HCT116 (cell line): ENCODE measurements at regions not wholly inside any gene's neighbourhood (a gene's known extent, or its start where the extent isn't known, plus 50 kb on each side); places are given as distances from the start of the nearest gene placed in this dataset.

Source experiments
- ATAC-seq: fragments of 200-7000 bp; cut with Tn5 transposase; 2 replicates; pipeline ENCODE4 v1.9.1; 2020; ENCODE audit warnings: mild to moderate bottlenecking, moderate library complexity
- BruUV-seq: library from RNA; stranded (reverse); fragments of 400-500 nt; replicated peaks from 2 replicates; lab custom pipeline; 2021; lab: Mats Ljungman, UMichigan
- CTCF ChIA-PET: fragments of 300-600 bp; sonication (Branson Sonifier 250); formaldehyde crosslinking; loops from one replicate; lab custom pipeline; 2021; ENCODE audit warnings: antibody characterized with exemption; lab: Charles Lee
- POLR2A ChIA-PET: fragments of 300-600, 350-600 bp; sonication (Branson Sonifier 250); formaldehyde crosslinking; loops from one replicate; lab custom pipeline; 2021; ENCODE audit warnings: antibody characterized with exemption; lab: Charles Lee
- RAD21 ChIA-PET, 2 experiments: fragments of 300-600 bp; sonication (Branson Sonifier 250); formaldehyde crosslinking; loops; one replicate each; lab custom pipeline; 2023; ENCODE audit warnings: low total read pairs in 2 of 2; ENCODE audit not compliant: uncharacterized antibody in 2 of 2, unreplicated experiment in 2 of 2, low non-redundant PET in 1 of 2; lab: Charles Lee
- DNase-seq: peaks from one replicate; pipeline ENCODE4 v3.0.0-alpha.2; 2010; ENCODE audit warnings: low read depth, low spot score
- H2AFZ ChIP-seq: fragments of 200-600 bp; shearing (Covaris generic), sonication (generic); 2 replicates; pipeline ENCODE4 v1.6.1; 2017; ENCODE audit warnings: low read depth, mixed run types, mixed read lengths, antibody characterized with exemption, low read length; ENCODE audit not compliant: poor library complexity, severe bottlenecking
- H3K27ac ChIP-seq: 2 replicates; pipeline ENCODE4 v1.5.1; 2012; ENCODE audit warnings: low read depth, low read length
- H3K27me3 ChIP-seq: fragments of 200-600 bp; sonication (generic); 2 replicates; pipeline ENCODE4 v1.6.1; 2016; ENCODE audit warnings: mixed run types, low read length, mixed read lengths; ENCODE audit not compliant: insufficient read depth
- H3K36me3 ChIP-seq, 2 experiments: fragments of 200-500 bp in 1 of 2; fragments of 200-600 bp in 1 of 2; sonication (Bioruptor generic) in 1 of 2; sonication (generic) in 1 of 2; 2 replicates each; pipeline versions ENCODE4 v1.5.1 to v1.6.1; 2014 to 2016; ENCODE audit warnings: low read length in 2 of 2, inconsistent platforms in 1 of 2, mixed read lengths in 1 of 2, mixed run types in 1 of 2; ENCODE audit not compliant: insufficient read depth in 2 of 2, control insufficient read depth in 1 of 2
- H3K4me1 ChIP-seq, 2 experiments: fragments of 200-600 bp in 1 of 2; sonication (generic) in 1 of 2; 2 replicates each; pipeline versions ENCODE4 v1.5.1 to v1.6.1; 2012 to 2017; ENCODE audit warnings: low read length in 2 of 2, inconsistent platforms in 1 of 2, mild to moderate bottlenecking in 1 of 2, mixed read lengths in 1 of 2, mixed run types in 1 of 2, moderate library complexity in 1 of 2; ENCODE audit not compliant: insufficient read depth in 2 of 2, control insufficient read depth in 1 of 2
- H3K4me2 ChIP-seq: fragments of 200-600 bp; sonication (generic); 2 replicates; pipeline ENCODE4 v1.6.1; 2017; ENCODE audit warnings: mixed run types, low read length, mixed read lengths
- H3K4me3 ChIP-seq, 2 experiments: fragments of 200-600 bp in 1 of 2; sonication (generic) in 1 of 2; replicated peaks in 1 of 2; 2 replicates each; pipeline ENCODE4 v1.5.1; 2011 to 2016; ENCODE audit warnings: low read length in 2 of 2, control low read depth in 1 of 2, low read depth in 1 of 2, mild to moderate bottlenecking in 1 of 2, mixed read lengths in 1 of 2, mixed run types in 1 of 2
- H3K79me2 ChIP-seq: fragments of 200-600 bp; sonication (generic); 2 replicates; pipeline ENCODE4 v1.6.1; 2017; ENCODE audit warnings: mild to moderate bottlenecking, mixed run types, low read length, moderate library complexity, mixed read lengths; ENCODE audit not compliant: insufficient read depth
- H3K9ac ChIP-seq: fragments of 200-600 bp; sonication (generic); 2 replicates; pipeline ENCODE4 v1.6.1; 2016; ENCODE audit warnings: low read length, mixed read lengths
- H3K9me2 ChIP-seq: fragments of 200-600 bp; sonication (generic), shearing (Covaris generic); 2 replicates; pipeline ENCODE4 v1.6.1; 2017; ENCODE audit warnings: mixed run types, mild to moderate bottlenecking, moderate library complexity; ENCODE audit not compliant: insufficient read depth
- H3K9me3 ChIP-seq, 2 experiments: fragments of 200-500 bp in 1 of 2; fragments of 200-600 bp in 1 of 2; sonication (Bioruptor generic) in 1 of 2; sonication (generic) in 1 of 2; 2 replicates each; pipeline ENCODE4 v1.6.1; 2014 to 2017; ENCODE audit warnings: low read length in 2 of 2, mixed read lengths in 2 of 2, inconsistent platforms in 1 of 2, low read depth in 1 of 2, mild to moderate bottlenecking in 1 of 2, mixed run types in 1 of 2, moderate library complexity in 1 of 2; ENCODE audit not compliant: control insufficient read depth in 1 of 2, insufficient read depth in 1 of 2
- H4K20me1 ChIP-seq: fragments of 200-600 bp; sonication (generic), shearing (Covaris generic); 2 replicates; pipeline ENCODE4 v1.6.1; 2017; ENCODE audit warnings: mixed run types, mild to moderate bottlenecking, moderate library complexity; ENCODE audit not compliant: insufficient read depth
- CBX3 ChIP-seq: IDR thresholded peaks from 2 replicates; pipeline ENCODE4 v1.6.1; 2012; ENCODE audit warnings: low read depth
- CEBPB ChIP-seq: IDR thresholded peaks from 2 replicates; pipeline ENCODE4 v1.6.1; 2012; ENCODE audit warnings: low read depth
- EGR1 ChIP-seq: IDR thresholded peaks from 2 replicates; pipeline ENCODE4 v1.6.1; 2012; ENCODE audit warnings: low read depth
- EZH2 ChIP-seq: fragments of 200-600 bp; sonication (generic); IDR thresholded peaks from 2 replicates; pipeline ENCODE4 v1.6.1; 2017; ENCODE audit warnings: antibody characterized with exemption, mixed run types
- EZH2phosphoT487 ChIP-seq: fragments of 200-600 bp; IDR thresholded peaks from 2 replicates; pipeline ENCODE4 v1.6.1; 2018; ENCODE audit warnings: antibody characterized with exemption, borderline replicate concordance
- JUND ChIP-seq: IDR thresholded peaks from 2 replicates; pipeline ENCODE4 v1.6.1; 2012
- POLR2A ChIP-seq: IDR thresholded peaks from 2 replicates; pipeline ENCODE4 v1.7.0; 2011; ENCODE audit warnings: borderline replicate concordance; ENCODE audit not compliant: insufficient read depth, insufficient read length; ENCODE audit errors: extremely low read depth
- RAD21 ChIP-seq: IDR thresholded peaks from 2 replicates; pipeline ENCODE4 v1.6.1; 2012; ENCODE audit warnings: low read depth, mild to moderate bottlenecking
- SIN3A ChIP-seq: IDR thresholded peaks from 2 replicates; pipeline ENCODE4 v1.6.1; 2012; ENCODE audit warnings: low read depth
- SRF ChIP-seq: IDR thresholded peaks from 2 replicates; pipeline ENCODE4 v1.6.1; 2012; ENCODE audit warnings: low read depth
- YY1 ChIP-seq: IDR thresholded peaks from 2 replicates; pipeline ENCODE4 v1.6.1; 2011; ENCODE audit warnings: low read length, low read depth, moderate library complexity, mild to moderate bottlenecking; ENCODE audit not compliant: insufficient replicate concordance; ENCODE audit errors: extremely low read depth
- ZFX ChIP-seq: fragments of 450-650 bp; IDR thresholded peaks from 2 replicates; pipeline ENCODE4 v1.6.1; 2017
- intact Hi-C: fragments of 100-400 bp; cut with micrococcal nuclease; formaldehyde crosslinking; loops from 2 replicates; pipeline ENCODE4 v1.10.0; 2022
- TF ChIP-seq, protein P1 (sequence below), 3 experiments: fragments of 200-600 bp in 1 of 3; sonication (generic) in 1 of 3; IDR thresholded peaks in 2 of 3; conservative IDR thresholded peaks in 1 of 3; 2 replicates each; pipeline ENCODE4 v1.5.1; 2012 to 2017; ENCODE audit warnings: low read depth in 2 of 3, low read length in 2 of 3, antibody characterized with exemption in 1 of 3, borderline replicate concordance in 1 of 3, control low read depth in 1 of 3, mild to moderate bottlenecking in 1 of 3, mixed read lengths in 1 of 3, mixed run types in 1 of 3, moderate library complexity in 1 of 3; ENCODE audit not compliant: insufficient read depth in 1 of 3
- TF ChIP-seq, protein P2 (sequence below): IDR thresholded peaks from 2 replicates; pipeline ENCODE4 v1.6.1; 2012

DNA sequence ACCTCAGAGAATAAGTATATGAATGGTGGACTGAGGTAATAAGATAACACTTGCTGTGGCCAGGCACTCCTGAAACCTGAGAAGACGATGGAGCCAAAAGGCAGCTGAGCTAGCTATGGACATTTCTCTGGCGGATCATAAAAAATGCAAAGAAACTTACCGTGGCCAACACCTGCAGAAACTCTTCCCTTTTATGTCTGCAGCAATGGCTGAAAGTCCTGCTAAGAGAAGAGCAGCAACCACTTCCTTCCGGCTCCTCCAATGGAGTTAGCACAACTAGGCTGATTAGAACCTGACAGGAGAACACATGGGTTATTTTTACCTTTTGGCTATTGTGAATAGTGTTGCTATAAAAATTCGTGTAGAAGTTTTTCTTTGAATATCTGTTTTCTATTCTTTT, 76.0 kb upstream of the MAGEB16 start:
- H3K9me2 ChIP-seq: no peaks in the 10 kb centered on the region
- H3K4me3 ChIP-seq: no peak overlapping the region
- H2AFZ ChIP-seq: no peak overlapping the region
- DNase-seq: no peak
- no peaks in the 10 kb centered on the region for H3K36me3 ChIP-seq
- H3K27me3 ChIP-seq: no peaks in the 10 kb centered on the region
- no peak for TF ChIP-seq JUND
- no peak for TF ChIP-seq EGR1
- no peak for TF ChIP-seq CEBPB
- TF ChIP-seq, protein P1, sequence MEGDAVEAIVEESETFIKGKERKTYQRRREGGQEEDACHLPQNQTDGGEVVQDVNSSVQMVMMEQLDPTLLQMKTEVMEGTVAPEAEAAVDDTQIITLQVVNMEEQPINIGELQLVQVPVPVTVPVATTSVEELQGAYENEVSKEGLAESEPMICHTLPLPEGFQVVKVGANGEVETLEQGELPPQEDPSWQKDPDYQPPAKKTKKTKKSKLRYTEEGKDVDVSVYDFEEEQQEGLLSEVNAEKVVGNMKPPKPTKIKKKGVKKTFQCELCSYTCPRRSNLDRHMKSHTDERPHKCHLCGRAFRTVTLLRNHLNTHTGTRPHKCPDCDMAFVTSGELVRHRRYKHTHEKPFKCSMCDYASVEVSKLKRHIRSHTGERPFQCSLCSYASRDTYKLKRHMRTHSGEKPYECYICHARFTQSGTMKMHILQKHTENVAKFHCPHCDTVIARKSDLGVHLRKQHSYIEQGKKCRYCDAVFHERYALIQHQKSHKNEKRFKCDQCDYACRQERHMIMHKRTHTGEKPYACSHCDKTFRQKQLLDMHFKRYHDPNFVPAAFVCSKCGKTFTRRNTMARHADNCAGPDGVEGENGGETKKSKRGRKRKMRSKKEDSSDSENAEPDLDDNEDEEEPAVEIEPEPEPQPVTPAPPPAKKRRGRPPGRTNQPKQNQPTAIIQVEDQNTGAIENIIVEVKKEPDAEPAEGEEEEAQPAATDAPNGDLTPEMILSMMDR (IDR thresholded peaks at IDR 0.05 in 2 of 3, conservative IDR thresholded peaks at IDR 0.05 in 1 of 3; ENCODE audit: borderline replicate concordance in 1 of 3, insufficient read depth in 1 of 3, low read depth in 2 of 3, low read length in 2 of 3): no peak
- TF ChIP-seq CBX3: no peak
- TF ChIP-seq, all 23 proteins: peak for 0
- H3K4me1 ChIP-seq: no peaks in the 10 kb centered on the region
- H3K4me2 ChIP-seq: no peak overlapping the region
- H3K27ac ChIP-seq: no peak overlapping the region
- POLR2A ChIA-PET: no interaction called here
- H4K20me1 ChIP-seq: no peaks in the 10 kb centered on the region
- RAD21 ChIA-PET: no interaction called here
- H3K9me3 ChIP-seq: no peaks in the 10 kb centered on the region
- ATAC-seq: no peak
- BruUV-seq: no TSS peak
- H3K9ac ChIP-seq: no peak overlapping the region
- intact Hi-C loops: no loop called here
- CTCF ChIA-PET: no interaction called here
- no peaks in the 10 kb centered on the region for H3K79me2 ChIP-seq

DNA sequence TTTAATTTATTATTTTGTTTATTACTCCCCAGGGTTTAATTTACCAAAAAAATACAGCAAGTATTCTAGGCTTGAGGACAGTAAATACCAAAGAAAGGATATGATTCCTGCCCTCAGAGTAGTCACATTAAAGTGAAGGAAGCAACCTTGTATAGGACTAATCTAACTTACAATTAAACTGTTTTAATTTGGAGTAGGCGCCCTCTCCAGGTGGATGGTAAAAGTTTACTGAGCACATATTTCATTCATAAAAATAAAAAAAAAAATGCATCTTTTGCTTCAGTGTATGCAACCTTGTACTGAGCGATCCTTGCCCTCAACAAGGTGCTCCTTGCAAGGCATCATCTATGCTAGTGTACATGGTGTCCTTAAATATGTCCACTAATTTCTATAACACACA, 72.0 kb upstream of the MAGEB16 start:
- intact Hi-C loops: no loop called here
- ChIA-PET POLR2A (no interaction called here), RAD21 (no interaction called here), CTCF (no interaction called here)
- H3K4me1 ChIP-seq: no peaks in the 10 kb centered on the region
- no peak overlapping the region for H3K27ac ChIP-seq
- no TSS peak for BruUV-seq
- no peak overlapping the region for H2AFZ ChIP-seq
- ATAC-seq (no peak), DNase-seq (no peak)
- H4K20me1 ChIP-seq: no peaks in the 10 kb centered on the region
- H3K36me3 ChIP-seq: no peaks in the 10 kb centered on the region
- H3K4me3 ChIP-seq: no peak overlapping the region
- TF ChIP-seq EZH2phosphoT487 (no peak), CEBPB (no peak), JUND (no peak), RAD21 (no peak), EZH2 (no peak), YY1 (no peak), ZFX (no peak), POLR2A (no peak), SIN3A (no peak), SRF (no peak)
- TF ChIP-seq, protein P2, sequence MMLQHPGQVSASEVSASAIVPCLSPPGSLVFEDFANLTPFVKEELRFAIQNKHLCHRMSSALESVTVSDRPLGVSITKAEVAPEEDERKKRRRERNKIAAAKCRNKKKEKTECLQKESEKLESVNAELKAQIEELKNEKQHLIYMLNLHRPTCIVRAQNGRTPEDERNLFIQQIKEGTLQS: no peak
- no peak overlapping the region for H3K9ac ChIP-seq
- no peaks in the 10 kb centered on the region for H3K9me2 ChIP-seq
- no peaks in the 10 kb centered on the region for H3K27me3 ChIP-seq
- no peaks in the 10 kb centered on the region for H3K79me2 ChIP-seq
- no peak overlapping the region for H3K4me2 ChIP-seq
- H3K9me3 ChIP-seq: no peaks in the 10 kb centered on the region
